GM19240 (cell line): ENCODE measurements at regions not wholly inside any gene's neighbourhood (a gene's known extent, or its start where the extent isn't known, plus 50 kb on each side); places are given as distances from the start of the nearest gene placed in this dataset.
"Not testable (repeated sequence)": the region's sequence is repeated elsewhere in the genome, so short reads cannot be mapped to it uniquely, and the experiment has no call there.

Experiments used
- DNase-seq: peaks from one replicate; pipeline ENCODE4 v3.0.0; 2011; ENCODE audit warnings: low spot score; ENCODE audit not compliant: insufficient read length

DNA sequence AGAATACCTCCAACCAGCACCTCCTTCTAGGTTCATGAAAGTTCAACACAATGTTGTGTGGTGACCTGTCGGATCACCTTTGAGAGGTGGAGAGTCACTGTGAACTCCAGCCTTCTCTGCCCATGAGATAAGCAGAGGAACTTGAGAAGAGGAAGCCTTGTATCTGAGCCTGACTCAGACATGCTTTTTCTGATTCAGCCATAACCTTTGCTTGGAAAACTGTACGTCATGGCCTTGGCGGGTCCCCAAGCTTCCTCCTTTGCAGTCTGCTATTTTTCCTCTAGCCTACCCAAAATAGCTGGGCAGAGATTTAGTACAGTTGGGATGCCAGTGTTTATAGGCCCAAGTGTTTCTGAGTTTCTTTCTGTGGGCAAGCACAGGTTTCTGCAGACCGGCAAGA is 274.7 kb downstream of the CETN3 start:
- no peak for DNase-seq

DNA sequence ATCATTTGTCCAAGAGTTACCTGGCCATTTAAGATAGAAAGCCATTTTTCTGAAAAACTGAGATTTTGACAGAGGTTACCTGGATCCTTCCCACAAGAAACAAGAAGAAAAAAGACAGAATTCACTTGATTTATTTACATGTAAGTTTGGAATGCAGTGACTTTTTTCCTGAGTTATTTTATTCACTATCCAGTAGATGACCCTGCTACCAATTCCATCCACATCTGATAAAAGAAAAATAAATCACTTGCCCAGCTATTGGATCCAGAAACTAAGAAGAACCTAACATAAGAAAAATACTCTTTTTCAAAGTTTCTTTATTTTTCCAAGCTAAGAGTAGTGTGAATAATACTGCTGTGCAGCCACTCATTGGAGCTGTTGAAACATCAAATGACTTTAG is 275.2 kb downstream of the CETN3 start:
- no peak for DNase-seq

DNA sequence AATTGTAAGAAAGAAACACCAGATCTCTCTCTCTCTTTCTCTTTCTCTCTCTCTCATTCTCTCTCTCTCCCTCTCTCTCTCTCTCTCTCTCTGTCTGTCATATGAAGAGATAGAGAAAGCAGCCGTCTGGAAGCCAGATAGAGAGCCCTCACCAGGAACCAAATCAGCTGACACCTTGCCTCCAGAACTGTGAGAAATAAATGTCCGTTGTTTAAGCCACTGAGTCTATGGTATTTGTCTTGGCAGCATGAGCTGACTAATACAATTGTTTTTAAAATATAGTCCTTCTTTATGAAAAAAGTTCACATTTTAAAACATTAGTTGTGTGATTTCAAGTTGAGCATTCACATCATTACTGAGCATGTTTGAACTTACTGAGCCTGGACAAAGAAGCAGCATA is 275.6 kb downstream of the CETN3 start:
- DNase-seq: no peak

DNA sequence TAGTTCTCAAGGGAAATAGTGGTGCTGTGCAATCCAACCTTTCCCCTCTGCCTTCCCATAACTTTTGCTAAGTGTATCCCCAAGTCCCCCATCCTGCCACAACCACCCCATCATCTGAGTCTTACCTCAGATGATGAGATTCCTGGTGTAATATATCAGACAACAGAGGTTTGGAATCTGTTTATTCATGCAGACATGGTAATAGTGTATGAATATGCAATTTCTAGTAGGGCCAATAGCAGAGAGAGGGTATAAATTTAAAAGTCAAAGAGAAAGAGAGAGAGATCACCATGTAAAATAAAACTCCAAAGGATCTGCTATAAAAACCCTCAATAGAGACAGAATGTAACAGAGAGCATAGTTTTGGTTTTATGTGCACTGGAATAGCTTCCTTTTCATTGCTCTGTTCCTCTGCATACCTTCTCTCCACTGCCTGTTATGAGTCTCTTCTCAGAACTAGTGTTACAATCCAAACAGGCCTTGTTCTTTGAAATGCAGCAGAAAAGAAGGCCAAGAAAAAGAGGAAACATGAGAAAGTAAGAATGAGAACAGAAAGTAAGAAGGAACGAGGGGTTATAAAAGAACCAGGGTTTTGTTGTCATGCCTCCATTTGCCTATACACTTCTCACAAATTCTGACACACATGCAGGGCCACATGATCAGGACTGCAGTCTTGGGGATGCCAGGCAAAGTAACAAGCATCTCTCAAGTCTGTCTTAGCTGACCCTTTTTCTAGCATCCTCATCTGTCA is 278.0 kb downstream of the CETN3 start:
- DNase-seq: peak; percentile 29

DNA sequence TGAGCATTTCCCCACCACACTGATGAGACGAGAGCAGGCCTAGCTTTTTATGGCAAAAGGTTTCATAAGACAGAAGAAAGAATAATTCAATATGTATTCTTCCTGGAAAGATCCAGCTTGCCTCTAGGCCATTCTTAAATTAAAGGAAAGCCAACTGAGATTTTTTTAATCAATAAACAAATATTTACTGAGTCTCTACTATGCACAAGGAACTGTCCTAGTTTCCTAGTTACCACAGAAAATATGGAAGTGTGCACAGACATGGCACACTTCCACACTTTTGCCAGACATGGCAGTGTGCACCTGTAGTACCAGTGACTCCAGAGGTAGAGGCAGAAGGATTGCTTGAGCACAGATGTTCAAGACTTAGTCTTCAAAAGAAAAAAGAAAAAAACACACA is 281.0 kb downstream of the CETN3 start:
- no peak for DNase-seq

DNA sequence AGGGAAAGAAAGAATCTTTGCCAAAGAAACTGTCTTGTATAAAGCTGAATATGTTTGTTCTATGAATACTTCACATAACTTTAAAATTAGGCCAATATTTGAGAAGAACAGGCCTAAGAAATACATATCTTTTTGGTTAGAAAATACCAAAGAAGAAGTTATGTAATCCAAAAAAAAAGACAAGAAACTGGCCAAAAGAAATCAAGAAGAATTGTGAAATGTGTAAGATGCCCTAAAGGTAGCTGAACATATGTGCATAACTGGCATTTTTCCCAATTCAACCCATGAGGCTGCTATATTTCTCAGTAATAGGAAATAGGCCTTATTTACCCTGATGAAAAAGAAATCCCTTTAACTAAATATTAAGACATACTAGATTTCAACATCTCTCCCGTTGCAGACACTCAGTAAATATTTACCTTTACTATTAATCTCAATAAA is 290.0 kb downstream of the CETN3 start:
- DNase-seq: no peak

DNA sequence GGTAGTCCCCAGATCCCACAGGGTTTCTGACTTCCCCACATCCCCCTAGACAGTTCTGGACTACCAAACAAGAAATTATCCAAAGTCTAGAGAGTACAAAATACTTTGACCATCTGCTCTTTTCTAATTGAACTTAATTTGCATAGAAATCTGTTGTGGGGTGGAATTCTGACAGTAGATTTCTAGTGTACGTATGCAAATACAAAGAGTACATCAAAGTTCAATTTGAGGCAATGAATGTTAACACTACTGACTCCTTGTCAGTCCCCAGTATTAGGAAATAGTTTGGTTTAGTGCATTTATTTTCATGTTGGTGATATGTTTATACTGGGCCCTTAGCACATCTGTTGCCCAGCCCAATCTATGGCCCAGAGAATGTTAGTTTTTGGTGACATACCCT is 292.6 kb downstream of the CETN3 start:
- DNase-seq: no peak

DNA sequence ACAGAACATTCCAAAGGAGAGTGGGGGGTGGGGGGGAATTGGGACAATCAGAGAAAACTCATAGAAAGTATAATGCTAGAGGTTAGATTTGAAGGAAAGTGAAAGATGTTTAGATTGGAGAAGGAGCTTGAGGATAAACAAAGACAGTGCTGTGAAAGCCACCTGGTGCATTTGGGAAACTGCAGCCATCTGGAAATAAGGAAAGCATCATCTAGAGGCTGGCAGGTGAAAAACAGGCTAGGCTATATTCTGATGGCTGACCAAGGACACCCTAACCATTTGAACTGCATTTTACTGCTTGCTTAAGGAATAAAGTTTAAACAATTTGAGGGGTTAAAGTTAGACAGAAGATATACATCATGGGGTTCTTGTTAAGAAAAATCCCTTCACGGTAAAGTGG is 296.4 kb downstream of the CETN3 start:
- DNase-seq: no peak

DNA sequence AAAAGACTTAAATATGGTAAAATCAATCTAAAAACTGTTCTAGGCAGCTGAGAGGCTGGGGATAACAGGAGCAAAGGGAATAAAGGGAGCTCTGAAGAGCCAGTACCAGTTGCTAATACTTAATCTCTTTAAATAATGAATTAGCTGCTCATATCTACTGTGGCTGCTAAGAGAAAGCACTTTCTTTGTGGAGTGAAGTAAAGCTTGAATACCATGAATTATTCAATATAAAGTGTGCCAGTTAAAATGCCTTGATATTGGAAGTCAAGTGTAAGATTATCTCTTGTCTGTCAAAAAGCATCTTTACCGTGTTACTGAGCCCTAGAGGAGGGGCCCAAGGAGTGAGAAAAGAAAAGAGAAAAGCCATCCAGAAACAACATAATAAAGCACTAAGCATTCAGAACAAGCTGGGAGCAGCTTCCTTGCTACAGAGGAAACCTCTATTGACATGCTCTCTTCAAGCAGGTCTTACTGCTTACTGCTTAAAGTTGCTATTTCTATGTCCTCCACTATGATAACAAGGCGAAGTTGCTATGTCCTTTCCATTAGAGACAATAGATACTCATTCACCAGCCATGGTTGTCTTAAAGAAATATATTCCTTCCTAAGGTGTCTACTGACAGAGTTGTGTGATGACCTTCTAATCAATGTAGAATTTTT is 297.4 kb downstream of the CETN3 start:
- DNase-seq: no peak

DNA sequence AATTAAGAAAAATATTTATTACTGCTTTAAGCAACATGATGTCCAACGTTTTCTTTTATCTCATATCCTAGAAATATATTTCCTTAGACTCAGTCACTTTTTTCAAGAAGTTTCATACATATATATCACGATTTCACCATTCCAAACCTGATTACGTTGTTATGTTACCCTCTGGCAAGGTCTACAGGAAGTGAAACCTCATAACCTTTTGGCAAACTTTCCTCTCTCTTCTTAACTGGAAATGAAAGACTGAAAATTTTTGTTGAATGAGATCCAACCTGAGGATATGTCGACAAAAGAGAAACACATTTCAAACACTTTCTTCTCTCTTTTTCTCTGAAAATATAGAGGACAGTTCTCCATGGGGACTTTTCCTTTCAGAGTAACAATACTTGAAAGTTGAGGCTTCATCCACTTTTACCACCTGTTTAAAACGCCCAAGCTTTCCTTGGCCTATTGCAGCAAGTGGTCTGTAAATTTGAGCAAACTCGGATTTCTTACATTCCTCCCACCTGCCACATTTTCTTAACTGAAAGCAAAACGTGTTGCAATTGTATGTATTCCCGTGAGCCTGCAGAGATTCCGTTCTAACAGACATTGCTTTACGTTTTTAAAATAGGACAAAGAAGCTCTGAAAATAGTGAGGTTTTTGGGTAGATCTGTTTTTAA is 298.1 kb downstream of the CETN3 start:
- DNase-seq: no peak

DNA sequence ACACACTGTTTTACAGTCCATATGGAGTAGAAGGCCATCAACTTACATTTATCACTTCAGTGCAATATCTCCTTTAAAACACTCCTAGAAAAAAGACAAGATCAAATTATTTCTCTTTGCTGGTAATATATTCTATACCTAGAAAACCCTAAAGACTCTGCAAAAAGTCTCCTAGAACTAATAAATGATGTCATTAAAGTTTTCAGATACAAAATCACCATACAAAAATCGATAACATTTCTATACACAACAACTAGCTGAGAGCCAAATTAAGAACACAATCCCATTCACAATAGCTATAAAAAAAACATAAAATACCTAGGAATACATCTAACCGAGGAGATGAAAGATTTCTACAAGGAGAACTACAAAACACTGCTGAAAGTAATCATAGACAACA is 300.3 kb downstream of the CETN3 start:
- DNase-seq: no peak

DNA sequence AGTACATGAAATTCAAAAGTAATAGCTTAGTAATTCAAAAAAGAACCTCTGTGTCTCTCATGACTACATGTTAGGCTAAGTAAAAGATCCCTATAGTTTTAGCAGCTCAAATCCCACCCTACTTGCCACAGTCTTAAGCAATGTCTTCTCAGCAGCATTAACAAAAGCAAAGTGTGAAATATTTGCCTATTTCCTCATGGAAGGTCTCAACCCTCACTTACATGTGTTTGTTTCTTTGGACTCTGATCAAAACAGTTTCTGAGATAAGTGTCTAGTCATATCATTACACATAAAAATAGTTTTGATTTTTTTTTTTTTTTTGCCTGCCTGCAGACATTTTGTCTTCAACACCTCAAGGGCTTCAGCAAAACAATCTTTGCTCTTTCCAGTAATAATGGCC is 310.5 kb downstream of the CETN3 start:
- DNase-seq: no peak

DNA sequence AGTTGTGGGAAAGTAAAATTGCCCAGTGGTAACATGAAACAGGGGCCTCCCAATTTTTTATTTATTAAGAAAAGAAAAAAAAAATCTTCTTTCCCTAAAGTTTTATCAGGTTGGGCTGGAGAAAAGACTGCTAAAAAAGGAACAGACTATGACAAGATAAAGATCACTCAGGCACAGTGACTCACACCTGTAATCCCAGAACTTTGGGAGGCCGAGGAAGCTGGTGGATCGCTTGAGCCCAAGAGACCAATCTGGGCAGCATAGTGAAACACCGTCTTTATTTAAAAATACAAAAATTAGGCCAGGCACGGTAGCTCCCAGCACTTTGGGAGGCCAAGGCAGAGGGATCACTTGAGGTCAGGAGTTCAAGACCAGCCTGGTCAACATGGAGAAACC is 312.5 kb downstream of the CETN3 start:
- DNase-seq: no peak

DNA sequence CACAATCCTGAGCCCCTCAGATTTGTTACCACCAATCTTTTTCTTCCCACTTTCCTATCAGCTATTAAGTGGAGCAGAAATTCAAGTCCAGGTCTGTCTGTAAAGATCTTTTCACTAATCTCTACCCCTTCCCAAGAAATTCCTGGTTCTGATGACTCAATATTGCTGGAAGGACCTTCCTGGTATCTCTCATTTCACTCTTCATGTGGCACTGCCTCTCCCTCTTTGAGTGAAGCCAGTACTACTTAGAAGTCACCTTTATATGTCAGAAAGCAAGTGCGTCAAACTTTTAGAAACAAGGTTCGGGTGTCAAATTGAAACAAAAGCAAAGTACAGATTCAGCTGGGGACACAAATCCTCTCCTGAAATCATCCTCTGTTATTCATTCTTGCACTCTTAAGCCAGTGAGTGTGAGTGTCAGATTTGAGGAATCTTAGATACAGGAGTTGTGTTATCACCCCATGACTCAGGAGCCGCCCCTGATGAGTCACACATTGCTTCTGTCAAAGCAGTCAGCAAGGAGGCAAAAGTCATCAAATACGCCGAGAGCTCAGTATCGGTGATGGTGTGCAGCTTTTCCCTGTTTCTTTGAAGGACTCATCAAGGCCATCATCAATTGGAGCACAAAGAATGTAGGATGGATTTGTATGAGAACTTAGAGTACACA is 313.0 kb downstream of the CETN3 start:
- DNase-seq: no peak

DNA sequence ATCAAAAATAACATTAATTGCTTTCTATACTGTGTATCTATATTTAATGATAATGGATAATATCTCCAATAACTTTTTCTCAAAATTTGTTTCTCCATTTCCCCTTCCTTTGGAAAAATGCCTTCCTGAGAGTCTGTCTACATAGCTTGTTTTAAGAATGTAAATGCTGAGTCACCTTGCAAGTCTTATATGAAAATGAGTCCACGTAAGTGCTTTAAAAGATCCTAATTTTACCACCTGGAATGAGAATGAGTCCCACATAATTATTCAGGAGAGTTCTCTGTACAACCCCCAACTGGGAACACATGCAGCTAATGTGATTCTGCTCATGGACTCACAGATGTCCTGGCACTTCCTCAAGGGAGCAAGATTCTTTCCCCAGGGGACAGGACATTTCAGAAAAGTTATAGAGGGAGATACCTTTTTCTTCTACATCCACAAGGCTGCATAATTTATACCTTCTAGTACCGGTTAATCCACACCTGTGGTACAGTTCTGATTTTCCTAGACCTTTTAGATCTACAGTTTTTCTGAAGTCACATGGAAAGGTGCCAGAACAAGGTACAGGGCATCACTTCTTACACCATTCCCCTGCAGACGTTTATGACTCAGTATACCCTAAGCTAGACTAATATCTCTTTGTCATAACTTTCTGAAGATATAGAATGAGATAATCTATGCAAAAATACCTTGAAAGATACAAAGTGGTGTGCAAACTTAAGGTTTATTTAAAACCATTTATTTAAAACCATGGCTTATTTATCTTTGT is 314.1 kb downstream of the CETN3 start:
- DNase-seq: no peak

DNA sequence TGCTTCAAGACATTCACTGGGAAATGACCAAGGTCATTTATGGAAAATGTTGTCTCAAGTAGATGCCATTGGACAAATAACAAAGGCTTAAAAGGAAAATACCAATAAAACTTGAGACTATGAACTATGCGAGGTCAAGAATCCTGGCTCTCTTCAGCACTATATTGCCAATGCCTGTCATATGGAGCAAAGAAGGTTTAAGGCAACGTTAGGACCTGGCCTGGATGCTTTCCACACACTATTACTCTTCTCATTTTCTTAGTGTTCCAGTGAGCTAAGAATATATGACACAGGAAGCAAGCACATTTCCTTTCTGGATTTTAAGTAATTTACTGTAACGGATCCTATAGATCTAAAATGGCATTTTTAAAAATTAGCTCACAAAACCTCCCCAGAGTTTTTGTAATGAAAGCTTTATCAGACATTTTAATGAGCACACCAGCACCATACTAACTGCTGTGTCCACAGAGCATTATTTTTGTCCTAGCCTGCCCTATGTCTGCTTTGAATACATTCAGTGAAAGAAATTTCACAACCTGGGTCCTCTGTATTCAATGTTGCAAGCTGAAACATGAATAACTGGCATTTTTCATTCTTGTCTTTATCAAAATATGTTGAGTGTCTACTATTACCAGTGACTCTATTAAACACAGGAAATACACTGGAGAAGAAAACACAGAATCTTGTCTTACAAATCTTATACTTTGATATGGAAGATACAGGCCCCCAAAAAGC is 315.6 kb downstream of the CETN3 start:
- DNase-seq: no peak

DNA sequence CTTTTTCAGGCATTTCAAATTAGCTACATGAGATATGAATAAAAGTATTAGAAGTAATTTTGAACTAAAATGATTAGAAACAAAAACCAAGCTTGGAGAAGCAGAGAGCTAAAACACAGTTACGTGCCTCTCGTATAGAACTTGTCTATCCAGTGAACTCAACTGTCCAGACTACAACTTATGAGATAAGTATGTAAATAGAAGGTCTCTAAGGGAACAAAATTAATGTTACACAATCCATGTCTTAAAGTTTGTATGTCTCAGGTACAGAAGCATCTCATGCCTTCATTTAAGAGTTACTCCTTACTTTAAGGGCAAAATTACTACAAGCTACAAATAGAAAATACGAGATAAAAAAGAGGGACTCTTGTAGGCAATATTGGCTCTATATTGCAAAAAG is 316.8 kb downstream of the CETN3 start:
- no peak for DNase-seq

DNA sequence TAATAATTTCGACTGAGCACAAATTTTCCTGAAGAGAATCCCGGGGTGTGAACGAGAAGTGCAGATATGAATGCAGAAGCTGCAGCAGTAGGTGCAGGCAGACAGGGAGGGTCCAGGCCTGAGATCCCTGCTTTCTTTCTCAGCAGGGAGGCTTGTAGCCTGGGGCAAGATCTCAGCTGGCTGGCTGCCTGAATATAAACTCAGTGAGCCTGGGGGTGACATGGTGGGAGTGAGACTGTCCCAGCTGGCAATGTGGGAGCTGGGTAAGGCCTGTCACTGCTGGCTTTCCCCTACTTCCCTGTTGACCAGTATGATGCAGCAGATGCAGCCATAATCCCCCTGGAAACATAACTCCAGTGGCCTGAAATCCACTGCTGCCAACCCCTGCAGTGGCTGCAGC is 325.2 kb downstream of the CETN3 start:
- DNase-seq: no peak

DNA sequence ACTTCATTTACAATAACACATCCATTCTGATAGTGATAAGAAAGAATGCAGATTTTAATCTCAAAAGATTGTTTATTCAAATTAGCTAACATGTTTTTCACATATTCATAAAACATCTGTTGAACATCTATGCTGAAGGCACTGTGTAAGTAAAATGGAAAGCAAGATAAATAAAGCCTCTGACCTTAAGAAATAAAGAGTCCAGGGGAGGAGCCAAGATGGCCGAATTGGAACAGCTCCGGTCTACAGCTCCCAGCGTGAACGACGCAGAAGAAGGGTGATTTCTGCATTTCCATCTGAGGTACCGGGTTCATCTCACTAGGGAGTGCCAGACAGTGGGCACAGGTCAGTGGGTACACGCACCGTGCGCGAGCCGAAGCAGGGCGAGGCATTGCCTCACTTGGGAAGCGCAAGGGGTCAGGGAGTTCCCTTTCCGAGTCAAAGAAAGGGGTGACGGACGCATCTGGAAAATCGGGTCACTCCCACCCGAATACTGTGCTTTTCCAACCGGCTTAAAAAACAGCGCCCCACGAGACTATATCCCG is 336.5 kb downstream of the CETN3 start:
- not testable (repeated sequence) for DNase-seq

DNA sequence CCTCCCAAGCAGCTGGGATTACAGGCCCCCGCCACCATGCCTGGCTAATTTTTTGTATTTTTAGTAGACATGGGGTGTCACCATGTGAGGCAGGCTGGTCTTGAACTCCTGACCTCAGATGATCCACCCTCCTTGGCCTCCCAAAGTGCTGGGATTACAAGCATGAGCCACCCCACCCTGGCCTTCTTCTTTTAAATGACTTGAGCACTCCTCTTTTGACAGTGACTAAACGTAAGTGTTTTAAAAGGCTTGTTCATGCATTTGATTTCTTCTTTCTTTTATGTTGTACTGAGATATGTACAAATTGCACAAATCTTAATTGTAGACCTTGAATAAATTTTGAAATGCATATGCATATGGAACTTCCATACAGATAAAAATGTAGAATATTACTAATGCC is 337.9 kb downstream of the CETN3 start:
- no peak for DNase-seq
